GM21619 (cell line): ENCODE measurements at regions not wholly inside any gene's neighbourhood (a gene's known extent, or its start where the extent isn't known, plus 50 kb on each side); places are given as distances from the start of the nearest gene placed in this dataset.

Experiments used
- ATAC-seq: cut with Tn5 transposase; IDR thresholded peaks from one replicate; pipeline ENCODE4 v1.9.1; 2021; ENCODE audit not compliant: unreplicated experiment

DNA sequence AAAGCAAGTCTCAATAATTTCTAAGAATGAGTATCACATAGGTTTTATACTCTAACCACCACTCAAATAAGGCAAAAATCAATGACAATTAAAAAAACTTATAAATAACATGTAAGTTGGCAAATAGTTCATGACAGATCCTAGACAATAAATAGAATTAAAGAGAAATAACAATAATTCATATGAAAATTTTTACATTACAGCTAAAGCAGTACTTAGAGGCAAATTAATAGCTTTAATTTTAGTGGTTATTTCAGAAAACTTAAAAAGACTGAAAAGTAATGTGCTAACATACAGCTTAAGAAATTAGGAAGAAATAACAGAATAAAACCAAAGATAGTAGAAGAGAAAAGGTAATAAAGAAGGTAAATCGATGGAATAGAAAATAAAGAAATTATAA, 179.9 kb upstream of the SPAG17 start:
- ATAC-seq: no peak

GRCh38 chr1:118363396-118363795, 178.4 kb upstream of the SPAG17 start:
- no peak for ATAC-seq

DNA sequence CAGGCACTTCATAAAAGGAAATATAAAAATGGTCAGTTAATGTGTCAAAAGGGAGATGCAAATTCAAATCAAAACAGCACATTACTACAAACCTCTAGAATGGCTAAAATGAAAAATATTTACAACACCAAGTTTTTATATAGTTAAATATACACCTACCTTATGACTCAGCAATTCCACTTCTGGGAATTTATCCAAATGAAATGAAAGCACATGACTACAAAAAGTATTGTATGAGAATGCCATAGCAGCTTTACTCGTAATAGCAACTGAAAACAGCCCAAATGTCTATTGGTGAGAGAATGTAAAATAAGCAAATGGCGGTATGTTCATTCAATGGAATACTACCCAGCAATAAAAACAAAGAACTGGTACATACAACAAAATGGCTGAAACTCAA, 175.8 kb upstream of the SPAG17 start:
- no peak for ATAC-seq

GRCh38 chr1:118346936-118347335, 161.9 kb upstream of the SPAG17 start:
- ATAC-seq: no peak

GRCh38 chr1:118340928-118341910, 156.2 kb upstream of the SPAG17 start:
- no peak for ATAC-seq

- ATAC-seq: no peak
Measured at GRCh38 chr1:118339400-118340124, 154.5 kb upstream of the SPAG17 start.

GRCh38 chr1:118338936-118339335, 153.9 kb upstream of the SPAG17 start:
- ATAC-seq: no peak

DNA sequence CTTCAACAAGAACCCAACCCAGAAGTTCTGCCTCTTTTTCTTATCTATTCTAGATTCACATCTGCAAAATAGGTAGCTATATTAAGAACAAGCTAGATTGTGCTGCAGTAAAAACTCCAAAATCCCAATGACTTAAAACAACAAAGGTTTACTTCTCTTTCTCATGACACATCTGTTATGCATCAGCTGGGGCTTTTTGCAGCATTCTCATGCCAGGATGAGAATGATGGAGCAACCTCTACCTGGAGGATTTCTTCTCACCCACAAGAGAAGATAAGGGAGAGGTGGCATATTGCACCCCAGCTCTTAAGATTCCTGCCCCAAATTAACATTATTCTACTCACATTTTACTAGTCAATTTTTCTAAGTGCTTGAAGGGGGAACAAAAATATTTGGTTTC, 152.3 kb upstream of the SPAG17 start:
- ATAC-seq: no peak

GRCh38 chr1:118335331-118335732, 150.3 kb upstream of the SPAG17 start:
- ATAC-seq: peak; percentile 92

DNA sequence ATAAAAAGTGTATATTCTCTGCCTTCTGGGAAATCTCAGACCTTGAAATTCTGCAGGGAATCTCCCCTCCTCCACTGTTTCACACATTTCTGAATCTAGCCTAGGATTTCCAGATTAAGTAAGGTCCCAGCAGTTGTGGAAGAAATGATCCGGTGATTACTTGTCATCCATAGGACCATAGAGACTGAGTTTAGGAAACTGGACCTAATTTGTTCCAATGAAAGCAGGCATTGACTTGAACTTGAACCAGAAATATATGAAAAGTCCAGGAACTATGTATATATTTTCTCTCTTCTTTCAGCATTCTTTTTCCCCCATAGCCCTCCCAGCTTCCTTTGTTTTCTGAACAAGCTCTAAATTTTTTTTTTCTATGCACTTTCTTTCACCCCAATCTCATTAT, 149.5 kb upstream of the SPAG17 start:
- ATAC-seq: no peak

DNA sequence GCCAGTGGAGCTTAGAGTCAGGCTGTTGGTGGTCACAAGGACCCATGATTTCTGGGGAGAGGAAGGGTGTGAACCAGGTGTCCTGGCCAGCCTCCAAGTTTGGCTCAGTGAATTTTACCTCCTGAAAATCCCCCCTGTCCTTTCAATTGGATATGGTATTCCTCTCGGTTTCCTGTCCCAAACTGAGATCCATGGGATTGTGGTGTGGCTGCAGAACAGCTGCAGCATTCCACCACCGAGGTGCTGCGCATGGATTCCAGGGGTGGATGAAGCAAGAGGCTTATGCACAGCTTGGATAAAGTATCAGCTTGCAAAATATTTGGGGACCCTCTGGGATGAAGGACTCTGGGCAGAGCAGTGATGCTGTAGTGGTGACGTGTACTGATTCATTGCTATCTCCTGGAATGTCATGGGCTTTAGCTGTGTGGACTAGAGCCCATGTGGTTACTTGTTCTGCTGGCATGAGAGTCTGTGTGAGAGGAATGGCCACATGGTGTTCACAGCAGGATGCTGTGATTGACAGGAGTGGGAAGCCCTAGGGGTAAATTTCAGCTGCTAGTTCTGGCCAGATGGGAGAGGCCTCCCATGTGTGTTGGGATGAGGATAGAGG, 148.7 kb upstream of the SPAG17 start:
- ATAC-seq: no peak

GRCh38 chr1:118326960-118327629, 142.1 kb upstream of the SPAG17 start:
- no peak for ATAC-seq

- ATAC-seq: no peak
Measured at GRCh38 chr1:118325550-118326225, 140.7 kb upstream of the SPAG17 start.

GRCh38 chr1:118323246-118323645, 138.2 kb upstream of the SPAG17 start:
- no peak for ATAC-seq

- ATAC-seq: no peak
Measured at GRCh38 chr1:118322331-118322730, 137.3 kb upstream of the SPAG17 start.

GRCh38 chr1:118321840-118322239, 136.8 kb upstream of the SPAG17 start:
- ATAC-seq: no peak

DNA sequence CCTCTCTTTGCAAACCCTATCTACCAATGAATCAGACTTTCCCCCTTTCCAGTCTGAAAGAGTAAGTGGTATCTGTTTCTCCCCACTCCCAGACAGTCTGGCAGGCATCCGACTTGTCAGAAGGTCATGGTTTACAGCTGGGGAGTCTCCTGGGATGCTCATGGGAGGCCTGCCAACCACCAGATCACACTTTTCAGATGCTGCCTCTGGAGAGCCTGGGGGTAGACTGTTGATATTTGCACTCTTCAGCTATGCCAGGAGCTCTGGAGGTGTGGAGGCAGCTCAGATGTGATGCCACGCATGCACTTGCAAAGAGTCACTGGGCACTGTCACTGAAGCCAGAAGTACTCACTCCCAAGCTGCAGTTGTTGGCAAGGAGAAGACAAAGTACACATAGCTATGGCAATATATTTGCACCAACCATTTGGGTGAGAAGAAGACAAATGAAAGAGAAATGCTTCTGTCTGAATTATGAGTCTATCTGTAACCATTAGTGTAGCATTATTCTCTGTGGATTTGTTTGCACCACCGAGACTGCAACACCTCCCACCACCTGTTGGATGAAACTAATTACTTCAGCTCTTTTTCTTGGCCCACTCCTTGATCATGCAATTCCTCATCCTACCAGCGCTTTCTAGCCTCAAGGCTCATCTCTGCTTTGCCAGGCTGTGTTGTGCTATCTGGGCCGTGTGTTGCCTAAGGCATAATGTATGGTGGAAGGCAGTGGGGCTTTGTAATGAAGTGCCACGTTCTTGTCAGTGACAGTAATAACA, 133.0 kb upstream of the SPAG17 start:
- ATAC-seq: no peak

GRCh38 chr1:118306851-118307250, 121.8 kb upstream of the SPAG17 start:
- ATAC-seq: no peak

DNA sequence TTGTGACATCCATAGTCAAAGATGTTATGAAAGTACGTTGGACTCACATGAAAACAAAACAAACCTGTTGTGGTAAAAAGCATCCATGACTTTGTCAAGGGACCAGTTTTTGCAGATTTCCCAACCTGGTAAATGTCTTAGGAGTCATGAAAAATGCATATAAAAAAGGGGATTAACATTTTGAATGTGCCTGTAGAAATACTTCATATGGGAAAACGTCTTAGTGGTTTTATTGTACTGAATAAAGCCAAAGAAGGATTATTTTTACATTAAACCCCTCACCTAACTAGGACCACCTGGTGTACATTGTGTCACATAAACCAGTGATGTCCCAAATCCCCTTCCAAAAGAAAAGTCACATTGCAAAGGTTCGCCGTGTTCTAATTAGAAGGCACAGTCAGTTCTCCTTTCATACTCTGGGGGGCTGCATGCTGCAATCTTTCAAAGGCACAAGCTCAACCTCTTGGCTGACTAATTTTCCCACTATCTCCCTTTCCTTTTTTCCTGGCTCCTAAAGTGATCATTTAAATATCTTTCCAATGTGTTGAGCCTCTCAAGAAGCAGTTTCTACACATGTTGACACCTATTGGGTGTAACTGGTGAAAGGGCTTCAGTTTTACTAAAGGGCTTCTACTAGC, 119.8 kb upstream of the SPAG17 start:
- ATAC-seq: no peak
